ENCODE measurements at regions not wholly inside any gene's neighbourhood (a gene's known extent, or its start where the extent isn't known, plus 50 kb on each side); places are given as distances from the start of the nearest gene placed in this dataset.

DNA sequence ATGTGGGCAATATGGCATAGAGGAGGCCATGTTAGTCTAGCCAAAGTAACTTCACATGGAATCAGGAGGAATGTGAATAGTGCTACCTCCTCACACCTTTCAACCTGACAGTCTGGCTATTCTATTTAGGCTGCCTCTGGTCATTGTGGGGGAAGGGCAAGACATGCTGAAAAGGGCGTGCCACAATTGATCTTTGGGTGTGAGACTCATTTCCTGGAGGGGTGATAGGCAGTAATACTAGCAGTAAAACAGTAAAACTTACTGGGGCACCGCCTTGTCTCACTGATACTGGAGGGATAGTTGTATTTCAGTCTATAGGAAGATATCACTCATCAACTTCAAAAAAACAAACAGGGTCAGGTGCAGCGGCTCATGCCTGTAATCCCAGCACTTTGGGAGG is 88.7 kb downstream of the TMEM168 start:
- no peak overlapping the region for H3K4me3 ChIP-seq (ENCODE audit: low read length)
- Mint-ChIP-seq H3K27me3 (ENCODE audit: insufficient read depth) (no peaks in the 10 kb centered on the region), H3K4me3 (no peak overlapping the region), H3K4me1 (peaks cover 37% of the 10 kb centered on the region), H3K36me3 (ENCODE audit: low read depth) (peaks cover 2% of the 10 kb centered on the region), H3K27ac (no peak overlapping the region), H3K9me3 (peaks cover 23% of the 10 kb centered on the region)
- H3K27ac ChIP-seq (ENCODE audit: low read depth, low read length) = no peak overlapping the region
- H3K9me3 ChIP-seq (ENCODE audit: control insufficient read depth, low read length) = peaks cover 16% of the 10 kb centered on the region
- H3K36me3 ChIP-seq (ENCODE audit: control insufficient read depth, insufficient read depth, low read length) = no peaks in the 10 kb centered on the region
- H3K4me1 ChIP-seq (ENCODE audit: control insufficient read depth, insufficient read depth, low read length) = no peaks in the 10 kb centered on the region
- 79 to 93% methylated on average over 3 of the region's 3 CpGs for WGBS, 2 experiments (ENCODE audit: insufficient coverage in 1 of 2, insufficient read length in 1 of 2)
- TF ChIP-seq, protein P1, sequence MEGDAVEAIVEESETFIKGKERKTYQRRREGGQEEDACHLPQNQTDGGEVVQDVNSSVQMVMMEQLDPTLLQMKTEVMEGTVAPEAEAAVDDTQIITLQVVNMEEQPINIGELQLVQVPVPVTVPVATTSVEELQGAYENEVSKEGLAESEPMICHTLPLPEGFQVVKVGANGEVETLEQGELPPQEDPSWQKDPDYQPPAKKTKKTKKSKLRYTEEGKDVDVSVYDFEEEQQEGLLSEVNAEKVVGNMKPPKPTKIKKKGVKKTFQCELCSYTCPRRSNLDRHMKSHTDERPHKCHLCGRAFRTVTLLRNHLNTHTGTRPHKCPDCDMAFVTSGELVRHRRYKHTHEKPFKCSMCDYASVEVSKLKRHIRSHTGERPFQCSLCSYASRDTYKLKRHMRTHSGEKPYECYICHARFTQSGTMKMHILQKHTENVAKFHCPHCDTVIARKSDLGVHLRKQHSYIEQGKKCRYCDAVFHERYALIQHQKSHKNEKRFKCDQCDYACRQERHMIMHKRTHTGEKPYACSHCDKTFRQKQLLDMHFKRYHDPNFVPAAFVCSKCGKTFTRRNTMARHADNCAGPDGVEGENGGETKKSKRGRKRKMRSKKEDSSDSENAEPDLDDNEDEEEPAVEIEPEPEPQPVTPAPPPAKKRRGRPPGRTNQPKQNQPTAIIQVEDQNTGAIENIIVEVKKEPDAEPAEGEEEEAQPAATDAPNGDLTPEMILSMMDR (conservative IDR thresholded peaks at IDR 0.05) = no peak
- no peak for DNase-seq
- H3K9ac ChIP-seq (ENCODE audit: extremely low read depth, low read length, poor library complexity, severe bottlenecking) = no peak overlapping the region
- H3K27me3 ChIP-seq (ENCODE audit: control insufficient read depth, insufficient read depth, low read length, poor library complexity, severe bottlenecking) = no peaks in the 10 kb centered on the region

DNA sequence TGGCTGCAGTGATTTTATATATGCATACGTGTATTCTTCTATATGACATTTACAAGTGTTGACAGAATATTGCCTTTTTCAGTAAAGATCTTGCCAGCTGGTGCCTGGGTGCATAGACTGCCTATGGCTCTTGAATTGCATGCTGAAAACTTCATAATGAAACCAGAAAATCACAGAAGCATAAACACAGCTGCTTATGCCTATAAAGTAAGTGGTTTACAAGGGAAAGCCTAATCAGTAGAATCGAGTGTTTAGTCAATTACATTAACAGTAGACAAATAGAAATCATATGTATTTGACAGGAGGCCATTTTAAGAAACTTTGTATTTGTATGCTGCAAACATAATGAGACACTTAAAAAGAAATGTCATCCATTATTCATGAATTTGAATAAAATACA is 82.5 kb downstream of the TMEM168 start:
- Mint-ChIP-seq H3K4me3 (no peak overlapping the region), H3K9me3 (no peaks in the 10 kb centered on the region), H3K27ac (no peak overlapping the region), H3K4me1 (peaks cover 20% of the 10 kb centered on the region), H3K27me3 (ENCODE audit: insufficient read depth) (no peaks in the 10 kb centered on the region), H3K36me3 (ENCODE audit: low read depth) (no peaks in the 10 kb centered on the region)
- H3K27me3 ChIP-seq (ENCODE audit: control insufficient read depth, insufficient read depth, low read length, poor library complexity, severe bottlenecking) = no peaks in the 10 kb centered on the region
- H3K9me3 ChIP-seq (ENCODE audit: control insufficient read depth, low read length) = no peaks in the 10 kb centered on the region
- no peak overlapping the region for H3K4me3 ChIP-seq (ENCODE audit: low read length)
- TF ChIP-seq, protein P1 (conservative IDR thresholded peaks at IDR 0.05) = no peak
- H3K9ac ChIP-seq (ENCODE audit: extremely low read depth, low read length, poor library complexity, severe bottlenecking) = no peak overlapping the region
- no peaks in the 10 kb centered on the region for H3K4me1 ChIP-seq (ENCODE audit: control insufficient read depth, insufficient read depth, low read length)
- no peaks in the 10 kb centered on the region for H3K36me3 ChIP-seq (ENCODE audit: control insufficient read depth, insufficient read depth, low read length)
- no peak for DNase-seq
- WGBS, 2 experiments (ENCODE audit: insufficient coverage in 1 of 2, insufficient read length in 1 of 2) = 97% methylated on average over 2 of the region's 2 CpGs; no CpG with 5 or more reads in 1 of the 2 experiments
- H3K27ac ChIP-seq (ENCODE audit: low read depth, low read length) = no peak overlapping the region

- Histone ChIP-seq H3K9me3 (ENCODE audit: control insufficient read depth, low read length) (no peaks in the 10 kb centered on the region), H3K27me3 (ENCODE audit: control insufficient read depth, insufficient read depth, low read length, poor library complexity, severe bottlenecking) (no peaks in the 10 kb centered on the region), H3K9ac (ENCODE audit: extremely low read depth, low read length, poor library complexity, severe bottlenecking) (no peak overlapping the region), H3K4me3 (ENCODE audit: low read length) (no peak overlapping the region), H3K27ac (ENCODE audit: low read depth, low read length) (no peak overlapping the region), H3K4me1 (ENCODE audit: control insufficient read depth, insufficient read depth, low read length) (no peaks in the 10 kb centered on the region), H3K36me3 (ENCODE audit: control insufficient read depth, insufficient read depth, low read length) (no peaks in the 10 kb centered on the region)
- no peak overlapping the region for H3K4me3 Mint-ChIP-seq
- H3K27ac Mint-ChIP-seq = no peak overlapping the region
- H3K36me3 Mint-ChIP-seq (ENCODE audit: low read depth) = no peaks in the 10 kb centered on the region
- DNase-seq = peak; percentile 56
- H3K9me3 Mint-ChIP-seq = no peaks in the 10 kb centered on the region
- H3K4me1 Mint-ChIP-seq = peaks cover 20% of the 10 kb centered on the region
- no peaks in the 10 kb centered on the region for H3K27me3 Mint-ChIP-seq (ENCODE audit: insufficient read depth)
- TF ChIP-seq, protein P1 (conservative IDR thresholded peaks at IDR 0.05) = peak; percentile 60
- WGBS, 2 experiments (ENCODE audit: insufficient coverage in 1 of 2, insufficient read length in 1 of 2) = 67 to 89% methylated on average over 1 of the region's 1 CpG
Observed at GRCh38 chr7:112708236-112708635, 82.0 kb downstream of the TMEM168 start.
